DMS79 treated with DMSO at 0.1 percent for 48 hours (cell line): ENCODE measurements at regions not wholly inside any gene's neighbourhood (a gene's known extent, or its start where the extent isn't known, plus 50 kb on each side); places are given as distances from the start of the nearest gene placed in this dataset.

Source experiments
- DNase-seq: peaks from one replicate; lab custom pipeline; 2025; lab: John Stamatoyannopoulos, UW

DNA sequence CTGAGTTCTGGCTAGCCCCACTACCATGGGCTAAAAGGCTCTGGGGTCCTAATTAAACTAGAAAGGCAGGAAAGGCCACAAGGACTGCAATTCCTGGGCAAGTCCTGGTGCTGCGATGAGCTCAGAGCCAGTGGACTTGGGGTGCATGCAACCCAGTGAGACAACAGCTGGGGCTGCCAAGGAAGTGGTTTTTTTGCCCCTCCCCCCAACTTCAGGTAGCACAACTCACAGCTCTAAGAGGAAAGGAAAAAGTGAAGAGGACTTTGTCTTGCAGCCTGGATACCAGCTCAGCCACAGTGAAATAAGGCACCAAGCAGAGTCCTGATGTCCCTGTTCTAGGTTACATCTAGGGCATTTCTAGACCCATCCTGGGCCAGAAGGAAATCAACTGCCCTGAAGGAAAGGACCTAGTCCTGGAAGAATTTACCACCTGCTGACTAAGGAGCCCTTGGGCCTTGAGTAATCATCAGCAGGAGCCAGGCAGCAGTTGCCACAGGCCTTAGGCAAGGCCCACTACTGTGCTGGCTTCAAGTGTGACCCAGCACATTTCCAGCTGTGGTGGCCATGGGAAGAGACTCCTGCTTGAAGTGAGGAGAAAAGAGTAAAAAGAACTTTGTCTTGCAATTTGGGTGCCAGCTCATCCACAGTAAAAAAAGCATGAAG is 358.4 kb downstream of the BTBD3 start:
- no peak for DNase-seq

DNA sequence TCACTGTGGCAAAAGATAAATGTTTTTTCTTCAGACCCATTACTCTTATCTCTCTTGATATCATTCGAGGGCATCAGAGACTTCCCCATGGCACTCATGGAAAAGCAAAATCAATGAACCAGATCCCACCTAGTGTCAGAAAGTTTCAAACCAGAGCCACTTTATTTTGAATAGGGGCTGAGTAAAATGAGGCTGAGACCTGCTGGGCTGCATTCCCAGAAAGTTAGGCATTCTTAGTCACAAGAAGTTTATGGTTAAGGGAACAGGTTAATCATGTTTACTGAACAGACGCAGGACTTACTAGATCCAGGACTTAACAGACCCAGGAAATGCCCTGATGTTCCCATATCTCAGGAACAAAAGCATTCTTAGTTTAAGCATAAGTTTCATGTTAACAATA is 369.9 kb downstream of the BTBD3 start:
- DNase-seq = no peak

DNA sequence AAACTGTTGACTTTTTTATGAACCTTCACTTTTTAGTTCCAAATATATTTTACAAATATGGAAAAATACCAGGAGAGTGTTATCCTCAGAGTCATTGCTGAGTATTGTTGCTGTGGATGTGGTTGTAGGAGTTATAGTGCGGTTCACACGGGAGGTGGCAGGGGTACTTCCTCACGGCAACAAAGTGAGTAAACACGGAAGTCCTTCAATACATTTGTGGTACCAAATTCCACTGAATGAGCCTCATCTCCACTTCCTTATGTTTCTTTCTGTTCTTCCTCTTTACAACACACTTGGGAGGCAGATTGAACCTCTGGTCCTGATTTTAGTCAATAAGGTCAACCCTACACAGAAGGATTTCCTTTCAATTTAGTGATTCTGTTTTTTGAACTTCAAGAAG is 371.8 kb downstream of the BTBD3 start:
- DNase-seq = no peak

DNA sequence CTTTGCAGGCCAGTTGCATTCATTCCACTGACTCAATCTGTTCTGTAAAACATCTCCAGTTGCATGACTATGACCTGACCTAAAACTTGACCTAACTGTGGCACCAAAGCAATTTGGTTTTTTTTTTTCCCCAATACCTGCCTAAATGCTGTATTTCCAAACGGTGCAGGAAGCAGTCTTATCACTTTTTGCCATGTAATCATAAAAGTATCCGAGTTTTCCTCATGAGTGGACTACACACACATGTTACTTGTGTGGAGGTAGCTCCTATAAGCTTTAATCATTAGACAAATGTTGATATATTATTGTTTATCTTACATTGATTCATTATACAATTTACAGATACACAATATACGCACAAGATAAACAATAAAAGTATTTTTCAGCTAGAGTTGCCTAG is 373.7 kb downstream of the BTBD3 start:
- no peak for DNase-seq

DNA sequence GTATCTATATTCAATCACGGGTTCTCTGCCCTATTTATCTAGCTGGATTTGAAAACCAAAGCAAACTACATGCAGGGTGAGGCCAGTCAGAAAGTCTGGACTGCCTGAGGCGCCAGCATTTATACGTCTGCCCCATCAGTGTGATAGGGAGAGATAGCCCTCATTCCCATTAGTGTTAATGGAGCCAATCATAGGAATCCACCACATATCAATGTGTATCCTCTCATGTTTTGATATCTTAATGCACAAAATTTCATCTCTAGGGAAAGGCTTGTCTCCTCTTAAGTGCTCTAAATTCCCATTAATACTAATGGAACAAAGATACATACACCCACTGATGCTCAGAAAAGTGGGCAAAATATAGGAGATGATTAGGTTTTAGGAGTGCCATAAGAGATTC is 376.2 kb downstream of the BTBD3 start:
- DNase-seq = no peak

DNA sequence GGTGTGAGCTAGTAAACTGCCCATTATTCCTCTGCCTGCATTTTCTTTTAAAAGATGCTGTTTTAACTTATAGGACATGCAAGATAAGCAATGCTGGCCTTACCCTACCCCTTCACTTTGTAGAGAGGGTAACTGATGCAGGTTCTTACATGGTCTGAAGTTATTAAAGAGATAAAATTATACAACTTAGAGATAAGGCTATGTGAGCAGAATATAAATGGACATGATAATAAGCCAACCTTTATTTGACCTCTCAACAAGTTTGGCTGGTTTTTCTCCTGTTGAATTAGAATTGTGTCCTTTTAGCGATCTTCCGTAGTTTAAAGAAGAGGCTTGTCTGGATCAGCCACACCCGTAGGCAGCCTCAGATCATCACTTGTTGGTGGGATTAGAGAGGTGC is 377.0 kb downstream of the BTBD3 start:
- no peak for DNase-seq

DNA sequence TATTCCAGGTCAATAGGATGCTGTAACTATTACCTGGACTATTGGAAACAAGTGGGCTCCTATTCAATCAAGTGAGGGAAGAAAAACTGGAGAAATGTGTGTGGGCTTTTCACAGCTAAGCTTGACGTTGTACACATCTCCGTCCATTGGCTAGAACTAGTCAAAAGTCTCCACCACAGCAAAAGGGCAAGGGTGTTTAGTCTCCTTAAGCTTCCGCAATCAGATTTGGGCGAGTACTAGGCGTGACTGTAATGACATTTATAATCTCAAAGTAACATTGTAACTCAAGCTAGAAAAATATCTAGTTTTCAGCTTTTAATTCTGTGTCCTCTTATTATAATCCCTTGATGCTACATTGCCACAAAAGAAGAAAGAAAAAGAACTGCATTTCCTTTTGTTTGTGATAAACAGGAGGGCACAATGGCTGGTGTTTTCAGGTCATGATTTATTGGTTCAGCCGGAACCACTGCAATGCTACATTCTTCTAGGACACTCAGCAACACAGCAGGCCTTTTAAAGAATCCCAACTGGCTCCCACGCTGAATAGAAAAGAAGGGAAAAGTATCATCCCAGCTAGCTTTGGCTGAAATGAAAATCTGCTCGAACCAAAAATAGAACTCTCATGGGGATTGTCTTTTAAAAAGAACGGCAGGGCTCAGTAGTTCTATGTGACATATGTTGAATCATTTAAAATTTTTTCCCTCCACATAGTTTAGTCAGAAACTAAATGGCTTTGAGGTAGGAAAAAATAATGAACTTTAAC is 387.7 kb downstream of the BTBD3 start:
- DNase-seq = no peak

DNA sequence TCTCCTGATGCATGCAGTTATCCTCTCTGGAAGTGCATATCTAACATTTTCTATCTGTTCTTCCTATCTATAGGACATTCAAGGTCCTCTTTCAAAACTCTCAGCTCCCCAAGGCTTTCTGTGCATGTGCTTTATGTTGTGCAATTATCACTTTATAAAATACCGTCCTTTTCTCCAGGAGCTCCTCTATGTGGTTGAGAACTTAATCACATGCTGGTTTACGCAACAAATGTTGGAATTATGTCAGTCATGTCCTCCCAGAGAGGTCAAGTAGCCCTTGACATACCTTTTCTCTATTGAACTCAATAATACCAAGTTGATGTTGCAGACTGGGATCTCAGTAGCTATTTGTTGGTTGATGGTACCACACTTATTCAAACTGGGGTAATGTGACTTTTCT is 388.4 kb downstream of the BTBD3 start:
- DNase-seq = no peak

DNA sequence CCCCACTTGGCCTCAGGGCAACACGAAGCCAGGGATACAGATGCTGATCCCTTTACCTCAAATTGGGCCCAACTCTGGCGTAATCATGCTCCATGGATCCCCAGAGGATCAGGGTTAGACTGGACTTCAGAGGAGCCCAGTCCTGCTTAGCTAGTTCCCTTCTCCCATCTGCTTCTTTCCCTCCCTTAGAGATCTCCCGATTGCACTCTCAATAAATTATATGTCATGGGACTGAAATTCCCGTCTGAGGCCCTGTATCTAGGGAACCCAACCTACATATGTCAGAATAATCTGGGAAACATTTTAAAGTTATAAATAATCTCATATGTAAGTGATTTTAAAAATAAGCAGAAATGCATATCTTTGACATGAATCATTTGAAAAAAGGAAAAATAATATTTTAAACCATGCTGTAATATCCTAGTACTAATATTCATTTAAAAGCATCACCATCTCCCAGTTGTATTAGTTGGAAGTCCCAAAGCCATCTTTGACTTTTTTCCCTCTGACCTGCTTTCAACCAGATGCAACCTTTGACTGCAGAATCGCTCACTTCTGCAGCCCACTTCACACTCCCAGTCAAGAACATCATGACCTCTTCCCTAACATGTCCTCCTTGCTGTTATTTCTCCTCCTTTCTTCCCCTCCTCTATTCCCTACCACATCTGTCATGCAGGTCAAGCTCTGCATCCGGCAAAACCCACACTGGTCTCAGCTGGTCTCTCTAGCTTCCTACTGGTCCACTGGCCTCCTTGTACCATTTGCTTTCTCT is 393.6 kb downstream of the BTBD3 start:
- DNase-seq = no peak

DNA sequence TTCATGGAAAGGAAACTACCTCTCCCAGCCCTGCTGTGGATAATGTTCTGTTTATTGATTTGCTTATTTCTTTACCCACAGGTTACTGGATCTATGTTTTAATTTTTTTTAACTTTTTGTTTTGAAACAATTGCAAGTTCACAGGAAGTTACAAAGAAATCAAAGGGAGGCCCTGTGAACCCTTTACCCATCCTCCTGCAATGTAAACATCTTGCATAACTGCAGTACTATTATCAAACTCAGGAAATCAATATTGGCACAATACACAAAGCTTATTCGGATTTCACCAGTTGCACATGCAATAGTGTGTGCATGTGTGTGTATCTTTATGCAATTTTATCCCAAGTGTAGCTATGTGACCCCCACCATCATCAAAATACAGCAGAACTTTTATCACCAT is 398.0 kb downstream of the BTBD3 start:
- no peak for DNase-seq

DNA sequence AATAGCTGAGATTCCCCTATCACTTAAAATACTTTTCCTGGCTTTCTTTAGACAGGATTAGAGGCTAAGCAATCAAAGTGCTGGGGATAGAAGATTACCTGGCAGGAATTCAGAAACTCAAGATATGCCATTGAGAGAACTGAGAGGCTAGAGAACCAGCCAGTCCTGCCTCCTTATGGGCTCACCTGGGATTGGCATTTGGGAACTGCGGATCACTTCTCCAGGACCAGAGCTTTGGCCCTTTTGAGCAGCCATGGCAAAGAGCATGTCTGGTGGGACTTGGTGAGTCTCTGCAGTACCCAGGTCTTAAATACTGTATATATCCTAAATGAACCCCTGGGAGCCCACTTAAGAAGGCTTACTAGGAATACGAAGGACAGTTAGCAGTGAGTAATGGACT is 399.1 kb downstream of the BTBD3 start:
- no peak for DNase-seq

DNA sequence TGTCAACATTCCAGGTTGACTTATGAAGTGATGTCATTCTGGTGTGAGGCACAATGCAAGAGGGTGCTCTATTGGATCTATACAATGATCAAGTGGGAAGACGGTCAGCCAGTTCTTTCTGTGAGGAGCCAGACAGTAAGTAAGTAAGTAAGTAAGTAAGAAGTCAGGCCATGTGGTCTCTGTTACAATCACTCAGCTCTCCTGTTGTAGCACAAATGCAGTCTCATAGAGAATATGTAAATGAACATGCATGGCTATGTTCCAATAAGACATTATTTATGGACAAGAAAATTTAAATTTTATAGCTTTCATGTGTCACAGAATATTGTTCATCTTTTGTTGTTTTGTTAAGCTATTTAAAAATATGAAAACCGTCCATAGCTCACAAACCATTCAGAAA is 399.7 kb downstream of the BTBD3 start:
- DNase-seq = no peak

DNA sequence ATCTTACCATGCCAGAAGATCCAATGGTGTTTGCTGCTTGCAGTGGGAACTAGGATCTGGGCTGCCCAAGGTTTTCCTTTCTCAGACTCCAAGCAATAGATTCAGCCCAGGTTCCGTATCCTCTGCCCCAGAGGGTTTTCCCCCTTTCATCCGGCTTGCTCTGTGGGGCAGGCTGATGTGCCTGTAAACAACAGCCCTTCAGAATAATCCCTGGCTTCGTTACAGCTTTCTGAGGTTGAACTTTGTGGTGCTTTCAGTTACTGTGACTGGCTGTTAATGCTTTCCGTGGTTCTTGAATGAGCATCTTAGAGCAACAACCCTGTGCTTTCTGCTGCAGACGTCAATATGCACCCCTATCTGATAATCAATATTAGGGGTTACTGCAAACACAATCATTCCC is 400.4 kb downstream of the BTBD3 start:
- DNase-seq = no peak

DNA sequence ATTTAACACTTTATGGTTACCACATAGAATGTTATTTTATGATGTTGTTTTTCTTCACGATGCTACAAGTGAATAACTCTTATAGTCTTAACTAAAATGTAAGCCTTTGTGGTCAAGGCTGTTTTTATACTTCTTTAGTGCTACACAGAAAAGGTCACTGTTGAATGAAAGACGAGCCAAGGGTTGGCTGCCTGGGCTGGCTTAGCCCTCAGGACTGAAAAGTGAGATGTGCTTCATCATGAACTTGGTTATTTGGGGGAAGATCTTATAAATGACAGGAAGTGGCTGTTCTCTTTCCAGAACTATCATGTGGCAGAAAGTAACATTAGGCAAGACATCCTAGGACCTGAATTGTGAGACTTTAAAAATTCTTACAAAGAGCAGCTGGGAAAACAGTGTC is 404.0 kb downstream of the BTBD3 start:
- DNase-seq = no peak

DNA sequence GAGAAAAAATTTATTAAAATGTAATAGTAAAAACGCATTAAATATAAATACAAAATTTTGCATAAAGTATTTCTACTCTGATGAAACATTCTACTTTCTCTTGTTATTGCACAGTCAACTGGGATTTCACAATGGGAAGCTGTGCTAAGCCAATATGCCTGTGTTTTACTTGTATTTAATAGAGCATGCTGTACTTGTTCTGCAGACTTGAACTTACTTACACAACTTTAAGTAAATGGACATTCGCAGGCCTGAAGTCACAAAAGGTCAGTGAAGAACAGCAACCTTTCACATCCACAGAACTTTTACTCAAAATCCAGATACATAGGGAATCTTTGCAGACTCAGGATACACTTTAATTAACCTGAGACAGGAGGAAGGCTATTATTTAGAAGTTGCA is 409.5 kb downstream of the BTBD3 start:
- DNase-seq = no peak

DNA sequence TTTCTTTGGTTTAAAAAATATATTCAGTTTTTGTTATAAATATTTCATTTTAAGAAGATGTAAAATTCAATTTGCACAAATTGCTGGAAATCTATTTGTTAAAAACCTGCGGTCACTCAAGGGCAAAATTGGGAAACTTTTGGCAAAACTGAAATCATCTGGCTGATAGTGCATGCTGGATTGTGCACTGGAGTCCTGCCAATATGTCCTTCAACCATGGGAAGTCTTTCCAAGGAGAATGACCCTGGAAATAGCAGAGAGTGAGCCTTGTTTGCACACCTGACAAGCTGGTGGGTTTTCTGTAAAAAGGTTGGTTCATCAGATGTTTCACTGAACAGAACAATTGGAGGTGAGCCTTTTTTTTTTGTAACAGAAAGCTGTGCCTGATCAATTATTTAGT is 413.5 kb downstream of the BTBD3 start:
- DNase-seq = no peak

DNA sequence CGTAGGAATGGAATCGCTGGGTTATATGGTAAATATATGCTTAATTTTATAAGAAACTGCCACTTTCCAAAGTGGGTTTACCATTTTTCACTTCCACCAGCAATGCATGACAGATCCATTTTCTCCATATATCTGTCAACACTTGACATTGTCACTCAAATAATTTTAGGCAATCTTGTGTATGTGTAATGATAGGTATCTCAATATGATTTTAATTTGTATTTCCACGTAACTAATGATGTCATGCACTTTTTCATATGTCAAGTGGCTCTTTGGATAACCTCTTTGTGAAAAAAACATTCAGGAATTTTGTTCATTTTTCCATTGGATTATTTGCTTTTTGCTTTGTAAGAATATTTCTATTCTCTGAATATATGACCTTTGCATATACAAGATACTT is 419.9 kb downstream of the BTBD3 start:
- no peak for DNase-seq

DNA sequence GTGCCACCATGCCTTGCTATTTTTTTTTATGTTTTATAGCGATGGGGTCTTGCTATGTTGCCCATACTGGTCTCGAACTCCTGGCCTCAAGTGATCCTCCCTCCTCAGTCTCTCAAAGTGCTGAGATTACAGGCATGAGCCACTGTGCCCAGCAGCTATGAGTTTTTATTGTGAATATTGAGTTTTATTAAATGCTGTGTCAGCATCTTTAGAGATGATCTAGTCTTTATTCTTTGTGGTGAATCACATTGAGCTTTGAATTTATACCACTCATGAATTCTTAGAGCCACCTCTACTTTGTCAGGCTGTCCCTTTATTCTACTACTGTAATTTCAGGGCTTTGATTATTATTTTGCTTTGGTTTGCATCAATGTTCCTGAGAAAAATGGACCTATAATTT is 428.3 kb downstream of the BTBD3 start:
- DNase-seq = no peak

DNA sequence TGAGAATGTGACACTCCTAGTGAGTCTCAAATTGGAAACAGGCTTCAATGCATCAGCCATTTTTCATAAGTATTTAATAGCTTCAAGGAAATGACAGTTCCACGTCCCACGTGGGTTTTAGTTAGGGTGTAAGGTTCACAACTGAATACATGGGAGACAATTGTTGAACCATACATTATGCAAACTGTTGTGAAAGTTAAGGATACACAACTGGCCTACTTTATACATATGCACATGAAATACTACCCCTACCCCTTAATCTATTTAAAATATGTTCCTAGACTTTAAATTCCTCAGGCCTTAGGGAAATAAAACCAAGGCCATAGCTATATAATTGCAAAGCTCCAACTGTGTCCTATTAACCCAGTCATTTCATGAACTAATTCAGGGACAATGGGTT is 436.1 kb downstream of the BTBD3 start:
- no peak for DNase-seq

DNA sequence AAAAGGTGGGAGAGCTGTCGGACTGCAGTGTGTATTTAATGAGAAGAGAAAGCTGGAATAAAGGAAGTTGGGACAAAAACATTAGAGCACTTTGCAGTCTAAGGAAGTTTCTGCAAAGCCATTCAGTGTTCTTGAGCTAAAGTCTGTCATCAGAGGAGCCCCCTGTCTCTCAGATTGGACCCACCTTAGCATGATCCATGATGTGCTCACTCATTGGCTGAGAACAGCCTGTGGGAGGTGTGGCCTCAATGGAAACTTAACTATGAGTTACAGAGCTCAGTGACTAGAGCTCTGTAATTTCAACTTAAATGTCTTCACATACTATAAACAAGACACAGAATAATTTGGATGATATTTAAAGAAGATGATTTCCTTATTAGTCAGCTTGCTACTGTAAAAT is 437.0 kb downstream of the BTBD3 start:
- no peak for DNase-seq

DNA sequence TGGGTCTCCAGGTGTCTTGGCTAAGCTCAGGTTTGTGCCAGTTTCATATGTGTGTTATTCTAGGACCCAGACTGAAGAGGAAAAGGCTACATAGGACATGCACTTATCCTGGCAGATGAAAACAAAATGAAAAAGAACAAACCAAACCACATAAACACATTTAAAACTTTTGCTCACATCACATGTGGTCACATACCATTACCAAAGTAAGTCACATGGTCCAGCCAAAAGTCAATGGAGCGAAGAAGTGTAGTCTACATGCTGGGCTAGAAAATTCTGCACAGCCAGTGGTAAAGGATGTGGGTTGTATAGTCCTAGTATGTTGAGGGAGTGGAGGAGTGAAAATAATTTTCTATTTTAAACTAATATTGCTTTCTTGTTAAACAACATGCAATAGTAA is 437.5 kb downstream of the BTBD3 start:
- DNase-seq = no peak

DNA sequence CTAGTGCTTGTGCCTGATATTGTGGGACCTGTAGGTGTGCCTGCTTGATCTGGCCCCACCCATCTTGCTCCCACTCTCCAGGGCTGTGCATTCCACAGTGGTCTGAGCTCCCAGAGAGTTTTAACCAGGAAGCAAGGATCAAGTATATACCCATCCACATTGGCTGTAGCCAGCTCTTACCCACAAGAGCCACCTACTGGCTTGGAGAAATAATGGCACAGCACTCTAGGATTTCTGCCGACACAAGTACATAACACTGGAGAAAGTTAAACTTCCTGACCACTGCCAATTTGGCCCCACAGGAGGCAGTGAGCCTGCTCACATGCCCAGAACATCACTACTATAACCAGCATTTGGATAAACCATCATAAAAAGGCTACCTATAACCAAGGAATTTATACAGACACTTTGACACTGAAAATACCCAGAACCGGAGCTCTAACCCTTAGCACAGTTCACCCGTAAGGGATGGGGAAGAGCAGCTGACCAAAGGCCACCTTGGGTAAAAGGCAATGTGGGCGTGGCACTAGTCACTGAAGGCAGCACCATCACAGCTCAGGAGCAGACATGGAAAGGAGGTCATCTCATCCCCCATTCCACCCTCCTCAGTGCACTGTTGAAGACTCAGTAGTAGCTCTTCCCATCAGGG is 440.4 kb downstream of the BTBD3 start:
- no peak for DNase-seq

DNA sequence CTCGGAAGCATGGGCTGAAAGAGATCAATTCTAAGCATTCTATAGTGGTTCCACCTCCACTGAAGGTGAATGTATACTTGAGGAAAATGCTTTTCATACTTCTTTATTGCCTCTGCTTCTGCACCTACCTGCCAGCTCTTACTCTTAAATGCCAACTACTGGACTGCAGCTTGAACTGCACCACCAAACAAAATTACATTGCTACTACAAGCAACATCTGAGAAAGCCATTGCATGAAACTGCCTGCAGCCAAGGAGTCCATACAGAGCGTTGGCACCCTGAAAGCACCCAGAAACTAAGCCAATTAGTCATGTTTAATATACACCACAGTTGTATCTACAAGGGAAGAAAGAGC is 440.9 kb downstream of the BTBD3 start:
- no peak for DNase-seq
